ENCODE measurements at regions not wholly inside any gene's neighbourhood (a gene's known extent, or its start where the extent isn't known, plus 50 kb on each side); places are given as distances from the start of the nearest gene placed in this dataset.

DNA sequence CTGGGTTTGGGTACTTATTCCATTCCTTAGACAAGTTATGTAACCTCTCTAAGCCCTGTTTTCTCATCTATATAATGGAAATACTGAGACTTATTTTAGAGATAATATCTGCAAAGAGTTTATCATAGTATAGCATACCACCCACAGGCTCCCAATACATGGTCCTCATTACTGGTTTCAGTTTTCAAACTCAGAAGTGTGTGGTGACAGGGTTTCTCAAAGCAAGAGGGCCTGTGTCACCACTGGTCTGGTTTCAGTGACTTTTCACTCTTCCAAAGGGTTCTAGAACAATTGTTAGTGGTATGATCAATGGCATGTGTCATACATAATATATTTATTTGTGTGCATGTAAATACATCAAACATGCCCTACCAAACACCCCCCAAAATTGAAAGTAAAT is 89.2 kb upstream of the BMPER start:
- Histone ChIP-seq H3K9ac (ENCODE audit: insufficient read depth in 1 of 2, low read depth in 2 of 2, low read length in 2 of 2) (no peak overlapping the region), H3K4me1 (replicated peaks in 1 of 2; ENCODE audit: control insufficient read depth in 2 of 2, insufficient read depth in 2 of 2, low read length in 2 of 2) (no peaks in the 10 kb centered on the region), H2AFZ (ENCODE audit: low read depth, low read length) (no peak overlapping the region), H4K20me1 (replicated peaks; ENCODE audit: control insufficient read depth, insufficient read depth, low read length) (no peaks in the 10 kb centered on the region), H3K4me3 (no peak overlapping the region), H3K4me2 (ENCODE audit: insufficient read depth, low read length) (no peak overlapping the region), H3K79me2 (ENCODE audit: control insufficient read depth, insufficient read depth, low read length) (no peaks in the 10 kb centered on the region), H3K9me3 (replicated peaks; ENCODE audit: control insufficient read depth, insufficient read depth, low read depth, low read length) (no peaks in the 10 kb centered on the region), H3K36me3 (ENCODE audit: control insufficient read depth, insufficient read depth, low read length) (no peaks in the 10 kb centered on the region), H3K27ac (ENCODE audit: extremely low read depth, low read depth, low read length) (no peak overlapping the region), H3K27me3 (ENCODE audit: control insufficient read depth in 2 of 2, insufficient read depth in 2 of 2, low read length in 2 of 2) (no peaks in the 10 kb centered on the region), H3K9me1 (ENCODE audit: control insufficient read depth, insufficient read depth, low read length) (no peaks in the 10 kb centered on the region)
- DNase-seq (ENCODE audit: extremely low read depth in 1 of 4, low spot score in 3 of 4) (no peak), FAIRE-seq (no peak), ATAC-seq (no peak)
- ChIA-PET CTCF (ENCODE audit: low intra/inter-chr PET ratio) (no interaction called here), POLR2A (interaction anchor here (1.7 kb wide), 1 partner anchor 8 kb away, joined by 4 read pairs; no protein-coding TSS in a partner anchor)
- intact Hi-C loops (cut with micrococcal nuclease) = no loop called here
- in situ Hi-C loops (cut with MboI) = no loop called here
- no TSS peak for BruUV-seq (replicated peaks)
- TF ChIP-seq TAF7 (tag; IDR thresholded peaks at IDR 0.05) (no peak), ZFP36 (IDR thresholded peaks at IDR 0.05; ENCODE audit: low read depth, low read length, partially characterized antibody) (no peak), SIX5 (IDR thresholded peaks at IDR 0.05; ENCODE audit: borderline replicate concordance in 1 of 2, insufficient read depth in 1 of 2, low read depth in 1 of 2, low read length in 2 of 2) (no peak), EP300 (IDR thresholded peaks at IDR 0.05; ENCODE audit: low read length) (no peak), MTA3 (IDR thresholded peaks at IDR 0.05; ENCODE audit: borderline replicate concordance) (no peak), CBX8 (IDR thresholded peaks at IDR 0.05; ENCODE audit: borderline replicate concordance, extremely low read depth, low read depth, low read length, poor library complexity, severe bottlenecking) (no peak), EHMT2 (IDR thresholded peaks at IDR 0.05) (no peak), ZNF511 (CRISPR knock-in tag; IDR thresholded peaks at IDR 0.05) (no peak), ZNF347 (CRISPR knock-in tag; IDR thresholded peaks at IDR 0.05; ENCODE audit: low read depth) (no peak), NFXL1 (CRISPR knock-in tag; IDR thresholded peaks at IDR 0.05) (no peak), MAZ (CRISPR knock-in tag; conservative IDR thresholded peaks at IDR 0.05 in 1 of 2, IDR thresholded peaks at IDR 0.05 in 1 of 2) (no peak), SETDB1 (IDR thresholded peaks at IDR 0.05; ENCODE audit: low read length) (no peak), NR2C1 (IDR thresholded peaks at IDR 0.05) (no peak), NR2C1 (tag; IDR thresholded peaks at IDR 0.05) (no peak), ZNF444 (CRISPR knock-in tag; IDR thresholded peaks at IDR 0.05) (no peak), HDAC2 (IDR thresholded peaks at IDR 0.05) (no peak), NCOA2 (IDR thresholded peaks at IDR 0.05; ENCODE audit: partially characterized antibody in 2 of 2) (no peak)
